Kidney capillary endothelial cell (primary cell): ENCODE measurements at regions not wholly inside any gene's neighbourhood (a gene's known extent, or its start where the extent isn't known, plus 50 kb on each side); places are given as distances from the start of the nearest gene placed in this dataset.
"Not testable (repeated sequence)": the region's sequence is repeated elsewhere in the genome, so short reads cannot be mapped to it uniquely, and the experiment has no call there.

Source experiments
- DNase-seq: peaks from one replicate; pipeline ENCODE4 v3.0.0-alpha.2; 2018; ENCODE audit warnings: low spot score

GRCh38 chr16:52309446-52310416 lies 237.2 kb downstream of the TOX3 start:
- no peak for DNase-seq

GRCh38 chr16:52308051-52308450 lies 238.9 kb downstream of the TOX3 start:
- no peak for DNase-seq

- no peak for DNase-seq
Measured at GRCh38 chr16:52301026-52301425, 245.9 kb downstream of the TOX3 start.

GRCh38 chr16:52298769-52299168 lies 248.2 kb downstream of the TOX3 start:
- no peak for DNase-seq

DNA sequence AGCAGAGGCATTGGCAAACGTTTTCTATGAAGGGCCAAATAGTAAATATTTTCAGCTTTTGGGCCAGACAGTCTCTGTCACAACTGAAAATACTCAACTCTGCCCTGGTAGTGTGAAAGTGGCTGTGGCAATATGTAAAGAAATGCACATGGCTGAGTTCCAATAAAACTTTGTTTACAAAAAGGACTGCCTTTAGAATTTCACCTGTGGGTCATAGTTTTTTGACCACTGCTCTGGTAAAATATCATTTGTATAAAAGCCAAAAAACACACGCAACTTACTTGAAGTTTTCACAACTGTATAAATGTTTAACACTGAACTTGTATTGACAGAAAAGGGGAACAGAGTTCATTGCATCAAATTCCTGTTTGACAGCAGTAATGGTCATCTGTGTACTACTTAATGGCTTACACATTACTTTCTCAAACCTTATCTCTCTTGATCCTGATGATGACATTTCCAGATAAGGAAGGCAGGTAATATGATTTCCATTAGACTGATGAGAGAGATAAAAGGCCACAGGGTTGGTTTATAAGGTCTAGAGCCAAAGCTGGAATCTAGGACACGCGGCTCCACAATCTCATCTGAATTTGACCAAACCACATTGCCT lies 250.1 kb downstream of the TOX3 start:
- DNase-seq = not testable (repeated sequence)

GRCh38 chr16:52296076-52296475 lies 250.9 kb downstream of the TOX3 start:
- no peak for DNase-seq

DNA sequence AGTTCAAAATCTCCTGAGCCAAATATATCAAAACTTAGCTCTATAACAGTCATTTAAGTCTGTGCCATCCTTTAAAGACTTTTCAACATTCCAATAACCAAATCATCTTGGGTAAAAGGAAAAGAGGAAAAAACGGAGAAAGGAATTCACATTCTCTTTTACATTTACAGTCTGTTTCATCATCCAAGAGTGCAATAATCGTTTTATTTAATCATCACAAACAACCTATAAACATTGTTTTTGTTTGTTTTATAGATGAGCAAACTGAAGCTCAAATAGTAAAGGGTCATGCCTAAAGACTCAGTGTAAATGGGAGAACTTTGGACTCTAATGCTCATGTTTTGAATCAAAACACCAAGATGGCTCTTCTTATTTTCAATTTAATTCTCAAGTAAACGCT lies 252.3 kb downstream of the TOX3 start:
- no peak for DNase-seq

- DNase-seq = no peak
Measured at GRCh38 chr16:52293204-52293603, 253.7 kb downstream of the TOX3 start.

DNA sequence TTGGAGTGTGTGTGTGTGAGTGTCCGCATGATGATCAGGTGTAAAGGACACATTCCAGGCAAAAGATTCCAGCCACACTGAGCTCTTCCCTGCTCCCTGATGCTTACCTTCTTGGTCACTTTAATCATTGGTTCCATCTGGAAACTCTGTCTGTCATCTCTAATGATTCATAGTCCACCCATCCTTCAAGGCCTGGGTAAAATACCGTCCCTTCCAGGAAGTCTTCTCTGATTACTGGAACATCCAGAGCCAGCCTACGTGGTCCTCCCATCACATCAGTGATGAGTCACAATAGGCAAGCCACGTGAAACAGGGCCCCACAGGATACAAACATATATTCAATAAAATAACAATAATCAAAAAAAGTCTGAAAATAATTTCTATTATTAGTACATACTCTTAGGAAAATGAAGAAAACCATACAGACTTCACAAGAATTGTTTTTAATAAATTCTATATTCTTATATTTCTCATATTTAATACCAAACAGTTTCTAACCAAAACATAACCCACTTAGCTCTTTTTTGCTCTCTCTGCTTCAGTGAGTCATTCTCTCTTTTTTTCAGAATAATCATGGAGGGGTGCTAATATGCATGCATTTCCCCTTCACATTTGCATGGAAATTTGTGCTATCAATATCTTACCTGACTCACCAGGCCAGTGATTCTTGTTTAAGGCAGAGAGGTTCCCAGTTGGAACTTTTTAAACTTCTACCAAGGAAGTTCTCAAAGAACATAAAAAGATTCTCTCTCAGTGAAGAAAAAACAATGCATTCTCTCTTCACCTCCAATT lies 263.2 kb downstream of the TOX3 start:
- no peak for DNase-seq

DNA sequence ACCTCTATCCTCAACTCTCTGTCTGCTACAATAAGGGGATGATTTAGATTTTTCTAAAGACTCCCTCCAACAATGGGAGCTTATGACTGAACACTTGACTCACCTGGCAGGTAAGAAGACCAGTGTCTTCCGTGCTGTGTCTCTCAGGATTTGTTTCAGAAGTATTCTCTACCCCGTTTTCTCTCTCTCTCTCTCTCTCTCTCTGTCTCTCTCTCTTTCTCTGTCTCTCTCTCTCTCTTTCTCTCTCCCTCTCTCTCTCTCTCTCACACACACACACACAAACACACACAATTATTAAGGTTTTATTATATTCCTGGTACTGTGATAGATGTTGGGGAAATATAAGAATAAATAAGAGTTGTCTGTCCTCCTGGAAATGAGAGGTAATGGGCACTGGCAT lies 263.9 kb downstream of the TOX3 start:
- no peak for DNase-seq

GRCh38 chr16:52280086-52280485 lies 266.9 kb downstream of the TOX3 start:
- no peak for DNase-seq

GRCh38 chr16:52271088-52271750 lies 275.7 kb downstream of the TOX3 start:
- DNase-seq = no peak

DNA sequence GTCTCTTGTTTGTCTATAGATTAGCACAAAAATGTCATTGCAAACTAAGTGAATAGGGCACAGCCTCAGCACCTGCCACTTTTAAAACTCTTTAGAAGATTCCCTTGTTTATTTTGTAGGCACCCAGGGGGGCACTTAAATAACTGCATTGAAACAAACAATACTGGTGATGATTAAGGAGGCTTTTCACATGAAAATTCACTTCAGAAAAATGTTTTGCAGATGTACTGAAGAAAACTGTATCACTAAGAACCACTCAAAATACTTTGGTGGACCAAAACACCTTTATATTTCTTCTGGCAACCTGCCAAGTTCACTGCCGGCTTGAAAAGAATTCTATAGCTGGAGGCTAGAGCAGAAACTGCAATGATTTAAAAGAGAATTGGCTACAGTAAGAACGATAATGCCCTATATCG lies 281.5 kb downstream of the TOX3 start:
- DNase-seq = no peak

- DNase-seq = no peak
Measured at GRCh38 chr16:52257534-52257933, 289.4 kb downstream of the TOX3 start.

DNA sequence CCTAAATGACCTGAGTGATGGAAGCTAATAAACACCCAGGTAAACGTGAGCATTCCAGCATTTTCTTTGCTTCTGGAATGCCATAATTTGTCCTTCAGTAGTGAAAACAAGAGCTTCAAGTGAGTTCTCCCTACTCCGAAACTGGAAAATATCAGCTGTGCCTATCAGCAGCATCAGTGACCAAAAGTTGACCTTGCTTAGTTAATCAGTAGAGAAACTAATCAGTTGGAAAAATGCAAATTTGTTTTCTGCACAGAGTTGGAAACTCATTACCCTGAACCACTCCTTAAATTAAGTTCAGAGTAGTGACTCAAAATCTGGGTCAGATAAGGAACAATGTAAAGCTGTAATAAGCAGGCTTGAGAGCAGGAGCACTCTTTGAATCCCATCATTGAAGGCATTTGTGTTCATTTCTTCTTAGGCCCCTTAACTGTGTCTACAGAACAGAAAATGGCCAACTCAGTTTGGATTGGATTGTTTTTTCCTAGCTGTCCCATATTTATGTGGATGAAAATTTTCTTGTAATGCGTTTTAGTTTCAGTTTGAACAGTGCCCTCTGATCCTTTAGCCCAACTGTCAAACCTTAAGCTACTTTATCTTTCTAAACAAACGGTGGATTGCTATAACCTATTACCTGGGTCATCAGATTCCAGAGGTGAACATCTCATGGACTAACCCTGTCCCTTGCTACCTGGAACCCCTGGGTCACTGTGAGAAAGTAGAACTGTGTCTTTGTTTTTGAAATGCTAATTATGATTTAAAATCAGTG lies 290.4 kb downstream of the TOX3 start:
- DNase-seq = no peak

DNA sequence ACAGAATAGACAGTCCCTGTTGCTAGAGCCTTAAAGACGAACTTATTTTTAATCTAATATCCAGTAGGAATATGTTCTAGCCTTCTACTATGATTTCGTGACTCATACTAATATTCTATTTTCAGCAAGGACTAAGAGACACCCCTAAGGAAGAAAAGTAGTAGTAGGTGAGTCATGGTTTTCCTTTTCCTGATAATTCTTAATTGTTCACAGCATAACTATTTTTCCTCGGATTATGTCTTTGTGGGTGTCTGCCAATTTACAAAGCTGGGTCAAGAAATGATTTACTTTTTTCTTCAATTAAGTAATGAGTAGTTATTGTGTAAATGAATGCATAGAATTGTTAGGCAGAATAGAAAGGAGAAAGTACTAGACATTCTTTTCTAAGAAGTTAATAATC lies 292.2 kb downstream of the TOX3 start:
- DNase-seq = peak; percentile 39

- no peak for DNase-seq
Measured at GRCh38 chr16:52252680-52253079, 294.3 kb downstream of the TOX3 start.

- peak; percentile 6 for DNase-seq
Measured at GRCh38 chr16:52251495-52251894, 295.4 kb downstream of the TOX3 start.

- no peak for DNase-seq
Measured at GRCh38 chr16:52247737-52248136, 299.2 kb downstream of the TOX3 start.

DNA sequence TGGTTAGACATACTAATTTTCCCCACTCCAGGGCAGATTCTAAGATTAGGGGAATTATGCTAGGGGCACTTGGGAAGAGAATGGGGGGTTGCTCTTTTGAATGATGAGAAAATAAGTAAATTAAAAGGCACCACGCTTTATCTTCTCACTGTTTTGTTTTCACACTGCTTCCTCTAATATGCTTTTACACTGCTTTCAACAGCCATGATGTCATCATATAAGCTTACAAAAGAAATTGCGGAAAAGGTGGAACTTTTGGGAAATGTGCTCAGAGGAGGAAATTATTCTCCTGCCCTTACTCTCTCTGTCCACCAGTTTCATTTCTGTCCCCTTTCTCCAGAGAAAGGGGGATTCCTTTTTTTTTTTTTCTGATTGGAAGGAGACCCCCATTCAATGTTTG lies 308.2 kb downstream of the TOX3 start:
- no peak for DNase-seq

DNA sequence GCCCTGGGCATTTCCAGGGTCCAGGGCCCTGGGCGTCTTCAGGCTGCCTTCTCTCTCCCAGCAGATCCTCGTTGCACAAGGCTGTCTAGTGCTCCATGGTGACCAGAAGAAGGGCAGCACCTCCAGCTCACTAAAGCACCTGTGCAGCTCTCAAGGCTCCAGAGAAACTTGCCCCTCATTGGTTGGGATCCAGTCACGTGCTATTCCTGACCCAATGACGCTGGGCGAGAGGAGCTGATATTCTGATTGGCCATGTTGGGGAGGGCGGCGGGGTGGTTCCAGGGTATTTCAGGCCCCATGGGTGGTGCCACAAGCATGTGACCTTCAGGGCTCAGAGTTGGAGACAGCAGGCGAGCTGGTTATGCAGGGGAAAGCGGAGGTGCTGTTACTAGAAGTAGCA lies 309.1 kb downstream of the TOX3 start:
- no peak for DNase-seq
